Osteocyte (in vitro differentiated cells): ENCODE measurements at regions not wholly inside any gene's neighbourhood (a gene's known extent, or its start where the extent isn't known, plus 50 kb on each side); places are given as distances from the start of the nearest gene placed in this dataset.

Experiments
- DNase-seq: peaks from one replicate; pipeline ENCODE4 v3.0.0; 2021; ENCODE audit warnings: mixed read lengths; ENCODE audit not compliant: unreplicated experiment; ENCODE audit errors: extremely low spot score
- H3K27ac Mint-ChIP-seq: one replicate; pipeline ENCODE4 v1.8.0; 2021; ENCODE audit warnings: mild to moderate bottlenecking, mixed read lengths; ENCODE audit not compliant: unreplicated experiment
- H3K27me3 Mint-ChIP-seq: one replicate; pipeline ENCODE4 v1.8.0; 2021; ENCODE audit warnings: mixed read lengths; ENCODE audit not compliant: unreplicated experiment
- H3K36me3 Mint-ChIP-seq: one replicate; pipeline ENCODE4 v1.8.0; 2021; ENCODE audit warnings: mixed read lengths; ENCODE audit not compliant: unreplicated experiment
- H3K4me1 Mint-ChIP-seq: one replicate; pipeline ENCODE4 v1.8.0; 2021; ENCODE audit warnings: mixed read lengths; ENCODE audit not compliant: unreplicated experiment
- H3K4me3 Mint-ChIP-seq: one replicate; pipeline ENCODE4 v1.8.0; 2021; ENCODE audit warnings: mild to moderate bottlenecking, moderate library complexity, mixed read lengths; ENCODE audit not compliant: unreplicated experiment
- H3K9me3 Mint-ChIP-seq: one replicate; pipeline ENCODE4 v1.8.0; 2021; ENCODE audit warnings: mixed read lengths; ENCODE audit not compliant: unreplicated experiment
- CTCF ChIP-seq: fragments of 200-600 bp; sonication (generic); IDR thresholded peaks from 2 replicates; pipeline ENCODE4 v1.5.0; 2021; ENCODE audit warnings: antibody characterized with exemption, mild to moderate bottlenecking, moderate library complexity

GRCh38 chr20:24834310-24834709 is 114.8 kb upstream of the CST7 start:
- Mint-ChIP-seq H3K4me3 (no peak overlapping the region), H3K27me3 (peaks cover 3% of the 10 kb centered on the region), H3K27ac (no peak overlapping the region), H3K4me1 (no peaks in the 10 kb centered on the region), H3K9me3 (no peaks in the 10 kb centered on the region), H3K36me3 (no peaks in the 10 kb centered on the region)
- TF ChIP-seq CTCF = no peak
- no peak for DNase-seq

- Mint-ChIP-seq H3K4me3 (no peak overlapping the region), H3K27ac (no peak overlapping the region), H3K4me1 (no peaks in the 10 kb centered on the region), H3K9me3 (no peaks in the 10 kb centered on the region), H3K36me3 (no peaks in the 10 kb centered on the region), H3K27me3 (peaks cover 5% of the 10 kb centered on the region)
- peak; percentile 60 for DNase-seq
- TF ChIP-seq CTCF = no peak
These were observed 113.9 kb upstream of the CST7 start for GRCh38 chr20:24835195-24835594.

DNA sequence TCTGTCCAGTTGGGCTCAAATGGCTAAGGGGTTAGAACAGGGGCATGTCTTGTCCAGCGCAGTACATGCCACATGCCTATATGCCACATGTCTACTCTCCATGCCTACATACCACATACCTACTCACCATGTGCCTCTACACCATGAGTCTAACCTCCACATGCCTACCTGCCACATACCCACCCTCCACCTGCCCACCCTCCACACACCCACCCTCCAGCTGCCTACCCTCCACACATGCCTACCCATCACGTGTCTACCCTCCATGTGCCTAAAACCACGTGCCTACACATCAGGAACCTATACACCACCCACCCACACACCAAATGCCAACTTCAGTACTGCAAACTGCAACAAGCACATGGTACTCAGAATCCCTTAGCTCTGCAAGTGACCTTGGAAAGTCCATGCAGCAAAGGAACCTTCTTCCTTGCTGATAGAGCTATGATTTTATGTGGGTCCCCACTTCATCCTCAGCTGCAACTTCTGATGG is 113.0 kb upstream of the CST7 start:
- Mint-ChIP-seq H3K36me3 (no peaks in the 10 kb centered on the region), H3K9me3 (no peaks in the 10 kb centered on the region), H3K27me3 (peaks cover 7% of the 10 kb centered on the region), H3K27ac (no peak overlapping the region), H3K4me1 (no peaks in the 10 kb centered on the region), H3K4me3 (no peak overlapping the region)
- no peak for DNase-seq
- no peak for TF ChIP-seq CTCF

- Mint-ChIP-seq H3K4me1 (no peaks in the 10 kb centered on the region), H3K27ac (no peak overlapping the region), H3K4me3 (no peak overlapping the region), H3K27me3 (peaks cover 7% of the 10 kb centered on the region), H3K36me3 (no peaks in the 10 kb centered on the region), H3K9me3 (no peaks in the 10 kb centered on the region)
- peak; percentile 57 for DNase-seq
- no peak for TF ChIP-seq CTCF
These were observed 112.3 kb upstream of the CST7 start for GRCh38 chr20:24836661-24837299.

GRCh38 chr20:24837781-24838450 is 111.2 kb upstream of the CST7 start:
- Mint-ChIP-seq H3K4me1 (no peaks in the 10 kb centered on the region), H3K27ac (no peak overlapping the region), H3K4me3 (no peak overlapping the region), H3K9me3 (no peaks in the 10 kb centered on the region), H3K36me3 (no peaks in the 10 kb centered on the region), H3K27me3 (peaks cover 13% of the 10 kb centered on the region)
- DNase-seq = peak; percentile 34
- no peak for TF ChIP-seq CTCF
